HG02588 (cell line): ENCODE measurements at regions not wholly inside any gene's neighbourhood (a gene's known extent, or its start where the extent isn't known, plus 50 kb on each side); places are given as distances from the start of the nearest gene placed in this dataset.
A peak's percentile ranks its signal among the peaks of the same experiment; 100 is the strongest.

Experiments
- ATAC-seq: cut with Tn5 transposase; IDR thresholded peaks from one replicate; pipeline ENCODE4 v1.9.1; 2021; ENCODE audit warnings: mild to moderate bottlenecking, moderate library complexity; ENCODE audit not compliant: unreplicated experiment

GRCh38 chr2:203789618-203790017, 78.0 kb upstream of the CTLA4 start:
- ATAC-seq, result no peak

DNA sequence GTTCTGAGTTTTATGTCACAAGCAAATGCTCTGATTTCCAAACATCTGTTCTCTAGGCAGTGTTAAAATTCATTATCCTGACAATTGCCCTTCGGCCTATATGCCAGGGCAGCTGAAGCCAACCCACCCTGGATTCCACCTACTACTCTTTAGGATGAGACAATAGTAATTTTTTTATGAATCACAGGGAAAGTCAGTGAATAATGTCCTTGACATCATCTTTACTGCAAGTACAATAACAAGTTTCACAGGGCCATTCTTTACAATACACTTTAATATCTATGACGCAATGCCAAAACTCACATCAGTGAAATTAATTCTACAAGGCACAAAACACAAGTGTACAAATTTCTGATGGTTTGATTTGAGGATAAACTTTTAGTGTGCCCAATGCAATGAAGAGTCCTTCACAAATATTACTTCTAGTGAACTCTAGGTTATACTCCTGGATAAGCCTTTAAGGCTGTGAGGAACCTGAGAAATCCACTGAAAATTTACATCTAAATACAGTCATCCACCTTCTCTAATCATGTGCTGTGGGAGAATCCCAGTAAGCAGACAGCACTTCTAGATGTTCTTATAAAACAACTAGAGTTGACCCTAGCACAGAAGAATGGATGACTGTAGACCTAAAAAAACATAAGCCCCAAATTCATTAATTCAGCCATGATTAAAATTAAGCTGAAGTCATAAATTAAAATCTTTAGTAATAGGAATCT, 77.3 kb upstream of the CTLA4 start:
- ATAC-seq, result no peak

GRCh38 chr2:203796248-203797010, 71.1 kb upstream of the CTLA4 start:
- no peak for ATAC-seq

- ATAC-seq, result no peak
Measured at GRCh38 chr2:203797276-203797675, 70.3 kb upstream of the CTLA4 start.

GRCh38 chr2:203797712-203798111, 69.9 kb upstream of the CTLA4 start:
- no peak for ATAC-seq

DNA sequence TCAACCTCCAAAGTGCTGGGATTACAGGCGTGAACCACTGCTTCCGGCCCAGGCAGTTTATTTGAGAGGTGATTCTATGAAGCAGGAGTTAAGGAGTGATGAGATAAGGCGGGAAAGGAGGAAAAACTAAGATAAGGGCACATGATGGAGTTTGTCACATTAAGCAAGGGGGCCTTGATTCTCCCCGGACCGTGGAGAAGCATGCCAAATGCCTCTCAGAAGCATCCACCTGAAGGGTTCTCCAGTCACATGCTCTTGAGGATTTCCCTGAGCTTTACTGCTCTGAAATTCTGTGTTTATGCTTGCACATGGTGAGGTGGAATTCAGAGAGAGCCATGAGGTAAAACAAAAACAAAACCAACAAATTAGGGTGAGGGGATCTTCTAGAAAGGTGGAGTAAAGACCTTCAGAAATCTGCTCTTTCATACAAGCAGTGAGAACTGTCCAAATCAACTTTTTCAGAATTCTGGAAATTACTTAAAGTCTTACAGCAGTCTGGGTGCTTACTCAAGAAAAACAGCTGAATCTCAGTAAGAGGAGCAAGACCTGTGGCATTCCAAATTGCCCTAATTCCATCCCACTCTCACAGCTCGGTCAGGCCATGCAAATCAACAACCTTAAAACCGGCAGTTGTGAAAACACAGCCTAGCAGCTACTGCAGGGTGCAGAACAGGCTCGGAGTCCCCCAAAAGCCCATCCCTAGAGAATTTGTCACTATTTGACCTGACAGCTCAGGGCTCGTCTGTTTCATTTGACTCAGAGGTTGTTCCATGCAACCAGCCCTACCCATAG, 69.1 kb upstream of the CTLA4 start:
- peak; percentile 44 for ATAC-seq

GRCh38 chr2:203799908-203800307, 67.7 kb upstream of the CTLA4 start:
- ATAC-seq, result peak; percentile 92

DNA sequence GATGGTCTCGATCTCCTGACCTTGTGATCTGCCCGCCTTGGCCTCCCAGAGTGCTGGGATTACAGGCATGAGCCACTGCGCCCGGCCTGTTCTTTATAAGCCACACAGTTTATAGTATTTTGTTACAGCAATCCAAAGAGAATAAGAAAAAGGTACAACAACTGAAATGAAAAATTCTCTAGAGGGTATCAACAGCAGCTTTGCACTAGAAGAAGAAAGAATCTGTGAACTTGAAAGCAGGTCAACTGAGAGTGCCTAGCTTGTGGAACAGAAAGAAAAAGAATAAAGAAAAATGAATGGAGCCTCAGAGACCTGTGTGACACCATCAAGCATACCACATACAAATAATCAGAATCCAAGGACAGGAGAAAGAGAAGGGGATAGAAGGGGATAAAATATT, 66.8 kb upstream of the CTLA4 start:
- ATAC-seq, result no peak

DNA sequence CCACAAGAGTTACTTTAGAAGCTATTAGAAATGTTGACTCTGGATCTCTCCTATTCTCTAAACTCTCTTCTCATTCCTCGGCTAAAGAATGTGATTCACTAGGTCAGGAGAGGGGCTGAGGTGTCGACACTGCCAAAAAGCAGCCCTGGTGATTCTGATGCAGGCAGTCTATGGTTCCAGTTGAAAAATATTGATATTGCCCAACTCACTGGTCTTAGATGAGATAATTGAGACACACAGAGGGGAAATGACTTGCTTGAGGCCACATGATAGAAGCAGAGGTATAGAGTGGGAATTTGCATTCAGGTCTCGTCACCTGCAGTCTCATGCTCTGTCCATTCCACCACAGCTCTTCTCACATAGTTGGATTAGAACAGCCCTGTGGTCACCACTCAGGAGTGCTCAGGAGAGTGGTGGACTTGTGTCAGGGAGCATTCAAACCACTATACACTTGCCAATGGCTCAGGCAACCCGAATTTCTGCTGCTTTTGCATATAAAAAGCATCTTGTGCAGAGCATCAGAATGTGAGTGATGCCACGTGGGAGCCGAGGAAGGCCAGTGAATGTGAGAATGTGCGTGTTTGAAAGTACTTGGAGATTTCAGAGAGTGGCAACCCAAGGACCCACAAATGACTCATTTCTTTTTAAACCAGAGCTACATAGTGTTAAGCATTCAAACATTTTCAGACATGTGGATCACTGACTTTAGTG, 65.1 kb upstream of the CTLA4 start:
- ATAC-seq, result no peak

GRCh38 chr2:203803053-203803429, 64.5 kb upstream of the CTLA4 start:
- ATAC-seq, result no peak

DNA sequence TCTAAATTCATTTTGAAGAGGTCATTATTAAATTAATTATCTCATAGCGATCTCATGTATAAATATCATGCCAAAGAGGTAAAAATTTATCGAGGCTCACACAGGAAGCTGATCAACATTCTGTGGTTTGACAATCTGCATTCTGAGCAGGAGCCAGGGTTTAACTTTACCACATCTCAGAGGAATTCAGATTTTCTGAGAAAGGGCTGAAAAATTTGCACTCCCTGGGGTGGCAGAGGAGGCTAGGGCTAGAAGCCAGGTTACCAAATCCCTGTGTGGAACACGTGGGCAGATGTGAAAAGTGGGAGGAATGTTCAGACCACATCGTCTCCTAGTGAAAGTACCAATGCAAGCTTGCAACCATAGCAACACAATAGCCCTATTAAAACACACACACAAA, 63.5 kb upstream of the CTLA4 start:
- no peak for ATAC-seq

DNA sequence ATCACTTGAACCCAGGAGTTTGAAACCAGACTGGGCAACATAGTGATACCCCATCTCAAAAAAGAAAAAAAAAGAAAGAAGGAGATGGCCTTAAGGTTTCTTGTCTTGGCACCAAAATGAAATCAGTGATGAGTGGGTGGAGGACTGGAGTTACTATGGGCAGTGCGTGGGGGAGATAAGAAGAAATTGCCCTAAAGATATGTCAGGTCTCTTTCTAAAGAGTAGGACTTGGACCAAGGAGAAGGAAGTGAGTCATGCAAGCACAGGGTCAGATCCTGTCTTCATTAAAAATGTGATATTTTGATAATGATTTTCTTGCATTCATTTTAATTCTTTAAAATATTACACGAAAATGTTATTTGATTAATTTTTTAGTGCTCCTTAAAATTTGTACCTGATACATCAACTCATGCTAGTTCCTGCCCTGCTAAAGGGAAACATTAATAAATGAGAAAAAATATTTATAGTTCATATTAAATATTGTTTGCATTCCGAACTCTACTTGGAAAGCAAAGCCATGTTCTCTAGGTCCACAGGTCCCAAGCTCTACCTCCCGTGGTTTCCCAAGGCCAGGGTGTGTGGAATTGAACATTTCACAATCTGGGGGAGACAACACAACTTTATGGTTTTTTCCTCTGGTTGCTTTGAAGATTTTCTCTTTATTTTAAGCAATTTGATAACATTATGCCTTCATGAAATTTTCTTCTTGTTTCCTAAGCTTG, 62.6 kb upstream of the CTLA4 start:
- no peak for ATAC-seq

GRCh38 chr2:203805486-203805838, 62.1 kb upstream of the CTLA4 start:
- no peak for ATAC-seq

- no peak for ATAC-seq
Measured at GRCh38 chr2:203806761-203807160, 60.8 kb upstream of the CTLA4 start.

DNA sequence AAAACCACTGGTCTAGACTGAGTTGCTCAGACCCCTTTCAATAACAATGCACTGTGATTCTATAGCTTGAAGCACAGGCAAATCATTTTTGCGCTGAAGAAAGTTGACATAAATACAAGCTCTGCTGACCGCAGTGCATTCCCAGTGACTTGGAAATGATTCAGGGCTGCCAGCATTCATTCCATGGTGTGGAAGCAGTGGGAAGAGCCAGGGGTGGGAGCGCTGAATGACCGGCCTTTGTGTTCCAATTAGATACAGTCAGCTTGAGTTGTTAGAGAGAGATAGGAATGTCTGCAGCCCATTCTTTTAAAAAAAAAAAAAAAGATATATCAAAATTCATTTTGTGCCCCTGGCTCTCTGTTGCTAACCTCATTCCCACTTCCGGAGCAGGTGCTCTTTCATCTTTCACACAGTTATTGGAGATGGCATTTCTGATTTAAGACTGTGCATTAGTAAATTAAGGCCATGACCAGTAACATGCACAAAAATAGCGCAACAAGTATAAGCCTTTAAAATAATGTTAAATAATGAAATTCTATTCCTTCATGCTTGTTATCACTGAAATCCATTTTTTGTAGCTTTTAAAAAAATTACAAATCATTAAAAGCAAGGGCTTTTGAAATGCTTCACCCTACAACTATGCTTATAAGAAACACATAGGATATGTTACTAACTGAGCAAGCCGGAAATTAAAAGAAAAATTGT, 59.4 kb upstream of the CTLA4 start:
- no peak for ATAC-seq

DNA sequence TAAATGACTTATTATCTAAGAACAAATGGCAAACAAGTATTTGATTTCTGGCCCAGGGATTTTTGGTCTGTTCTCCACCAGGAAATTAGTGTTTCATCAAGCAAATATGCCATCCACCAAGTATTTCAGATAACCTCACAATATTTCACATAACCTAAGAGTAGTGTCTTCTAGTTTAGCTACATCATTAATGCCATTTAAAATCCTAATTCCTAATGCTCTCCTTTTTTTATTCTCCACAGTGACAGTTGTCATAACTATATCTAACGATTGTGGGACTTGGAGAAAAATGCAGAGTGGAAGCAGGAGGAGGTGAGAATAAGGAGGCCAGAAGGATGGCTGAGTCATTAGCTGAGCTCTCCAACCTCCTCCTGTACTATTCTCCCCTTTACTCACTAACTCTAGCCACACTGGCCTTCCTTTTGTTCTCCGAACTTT, 58.5 kb upstream of the CTLA4 start:
- ATAC-seq, result no peak

GRCh38 chr2:203809991-203810510, 57.5 kb upstream of the CTLA4 start:
- ATAC-seq, result no peak

GRCh38 chr2:203811491-203812221, 55.9 kb upstream of the CTLA4 start:
- peak; percentile 73 for ATAC-seq
